VCaP (cell line): ENCODE measurements at regions not wholly inside any gene's neighbourhood (a gene's known extent, or its start where the extent isn't known, plus 50 kb on each side); places are given as distances from the start of the nearest gene placed in this dataset.

ENCODE experiments used
- H3K27ac ChIP-seq: fragments of 450-650 bp; 2 replicates; pipeline ENCODE4 v1.5.1; 2017
- CTCF ChIP-seq: fragments of 450-650 bp; conservative IDR thresholded peaks from 2 replicates; pipeline ENCODE4 v1.5.1; 2017; ENCODE audit warnings: mild to moderate bottlenecking, moderate library complexity

- TF ChIP-seq CTCF, result no peak
- H3K27ac ChIP-seq, result no peak overlapping the region
Observed at GRCh38 chr18:45488645-45489044, 126.6 kb upstream of the SLC14A2 start.

GRCh38 chr18:45493830-45494229, 121.4 kb upstream of the SLC14A2 start:
- no peak for TF ChIP-seq CTCF
- H3K27ac ChIP-seq, result no peak overlapping the region

- no peak for TF ChIP-seq CTCF
- no peak overlapping the region for H3K27ac ChIP-seq
Observed at GRCh38 chr18:45494811-45495210, 120.5 kb upstream of the SLC14A2 start.

GRCh38 chr18:45496741-45497140, 118.5 kb upstream of the SLC14A2 start:
- no peak for TF ChIP-seq CTCF
- H3K27ac ChIP-seq, result no peak overlapping the region

- TF ChIP-seq CTCF, result no peak
- no peak overlapping the region for H3K27ac ChIP-seq
Observed at GRCh38 chr18:45497595-45498286, 117.5 kb upstream of the SLC14A2 start.

GRCh38 chr18:45498287-45498658, 117.0 kb upstream of the SLC14A2 start:
- TF ChIP-seq CTCF, result no peak
- H3K27ac ChIP-seq, result no peak overlapping the region

GRCh38 chr18:45503990-45504389, 111.3 kb upstream of the SLC14A2 start:
- no peak for TF ChIP-seq CTCF

More at GRCh38 chr18:45503990-45504389, 111.3 kb upstream of the SLC14A2 start:
- H3K27ac ChIP-seq, result no peak overlapping the region
